ENCODE measurements at regions not wholly inside any gene's neighbourhood (a gene's known extent, or its start where the extent isn't known, plus 50 kb on each side); places are given as distances from the start of the nearest gene placed in this dataset.

GRCh38 chr1:108034396-108034795, 69.4 kb upstream of the VAV3 start:
- intact Hi-C loops (cut with DNase I) = no loop called here
- DNase-seq = no peak
- H3K9me3 ChIP-seq (ENCODE audit: control insufficient read depth, low read length) = no peaks in the 10 kb centered on the region
- no peak overlapping the region for H3K4me3 ChIP-seq (ENCODE audit: low read length in 2 of 2)
- WGBS, 2 donors = 0 to 11% methylated on average over 1 of the region's 1 CpG
- ATAC-seq (ENCODE audit: low FRiP score) = no peak
- no peaks in the 10 kb centered on the region for H3K36me3 ChIP-seq (ENCODE audit: control insufficient read depth in 1 of 2, insufficient read depth in 2 of 2, low read length in 1 of 2)
- no peaks in the 10 kb centered on the region for H3K27me3 ChIP-seq (ENCODE audit: control insufficient read depth in 1 of 2, insufficient read depth in 2 of 2, low read length in 1 of 2)
- H3K4me1 ChIP-seq (ENCODE audit: control insufficient read depth in 1 of 2, insufficient read depth in 2 of 2, low read length in 2 of 2) = no peaks in the 10 kb centered on the region
- H3K27ac ChIP-seq (ENCODE audit: low read depth in 1 of 2, low read length in 2 of 2) = no peak overlapping the region

GRCh38 chr1:108033550-108033951, 68.6 kb upstream of the VAV3 start:
- no peak for ATAC-seq (ENCODE audit: low FRiP score)
- Histone ChIP-seq H3K27ac (ENCODE audit: low read depth in 1 of 2, low read length in 2 of 2) (no peak overlapping the region), H3K4me1 (ENCODE audit: control insufficient read depth in 1 of 2, insufficient read depth in 2 of 2, low read length in 2 of 2) (no peaks in the 10 kb centered on the region), H3K9me3 (ENCODE audit: control insufficient read depth, low read length) (no peaks in the 10 kb centered on the region), H3K4me3 (ENCODE audit: low read length in 2 of 2) (no peak overlapping the region), H3K27me3 (ENCODE audit: control insufficient read depth in 1 of 2, insufficient read depth in 2 of 2, low read length in 1 of 2) (no peaks in the 10 kb centered on the region), H3K36me3 (ENCODE audit: control insufficient read depth in 1 of 2, insufficient read depth in 2 of 2, low read length in 1 of 2) (no peaks in the 10 kb centered on the region)
- intact Hi-C loops (cut with DNase I) = no loop called here
- 94 to 98% methylated on average over 2 of the region's 2 CpGs for WGBS, 2 donors
- no peak for DNase-seq

GRCh38 chr1:108028841-108029388, 63.9 kb upstream of the VAV3 start:
- H3K4me1 ChIP-seq (ENCODE audit: control insufficient read depth in 1 of 2, insufficient read depth in 2 of 2, low read length in 2 of 2) = no peaks in the 10 kb centered on the region
- ATAC-seq (ENCODE audit: low FRiP score) (no peak), DNase-seq (no peak)
- H3K9me3 ChIP-seq (ENCODE audit: control insufficient read depth, low read length) = no peaks in the 10 kb centered on the region
- no peak overlapping the region for H3K27ac ChIP-seq (ENCODE audit: low read depth in 1 of 2, low read length in 2 of 2)
- H3K4me3 ChIP-seq (ENCODE audit: low read length in 2 of 2) = no peak overlapping the region
- no peaks in the 10 kb centered on the region for H3K27me3 ChIP-seq (ENCODE audit: control insufficient read depth in 1 of 2, insufficient read depth in 2 of 2, low read length in 1 of 2)
- 45 to 50% methylated on average over 1 of the region's 1 CpG for WGBS, 2 donors
- H3K36me3 ChIP-seq (ENCODE audit: control insufficient read depth in 1 of 2, insufficient read depth in 2 of 2, low read length in 1 of 2) = no peaks in the 10 kb centered on the region
- intact Hi-C loops (cut with DNase I) = no loop called here

GRCh38 chr1:108027389-108027788, 62.4 kb upstream of the VAV3 start:
- no peaks in the 10 kb centered on the region for H3K4me1 ChIP-seq (ENCODE audit: control insufficient read depth in 1 of 2, insufficient read depth in 2 of 2, low read length in 2 of 2)
- DNase-seq (no peak), ATAC-seq (ENCODE audit: low FRiP score) (no peak)
- no peak overlapping the region for H3K4me3 ChIP-seq (ENCODE audit: low read length in 2 of 2)
- H3K27ac ChIP-seq (ENCODE audit: low read depth in 1 of 2, low read length in 2 of 2) = no peak overlapping the region
- H3K9me3 ChIP-seq (ENCODE audit: control insufficient read depth, low read length) = no peaks in the 10 kb centered on the region
- H3K27me3 ChIP-seq (ENCODE audit: control insufficient read depth in 1 of 2, insufficient read depth in 2 of 2, low read length in 1 of 2) = no peaks in the 10 kb centered on the region
- 31 to 48% methylated on average over 1 of the region's 1 CpG for WGBS, 2 donors
- intact Hi-C loops (cut with DNase I) = no loop called here
- no peaks in the 10 kb centered on the region for H3K36me3 ChIP-seq (ENCODE audit: control insufficient read depth in 1 of 2, insufficient read depth in 2 of 2, low read length in 1 of 2)

GRCh38 chr1:108017698-108018097, 52.7 kb upstream of the VAV3 start:
- no peaks in the 10 kb centered on the region for H3K27me3 ChIP-seq (ENCODE audit: control insufficient read depth in 1 of 2, insufficient read depth in 2 of 2, low read length in 1 of 2)
- no peak overlapping the region for H3K27ac ChIP-seq (ENCODE audit: low read depth in 1 of 2, low read length in 2 of 2)
- no peaks in the 10 kb centered on the region for H3K4me1 ChIP-seq (ENCODE audit: control insufficient read depth in 1 of 2, insufficient read depth in 2 of 2, low read length in 2 of 2)
- DNase-seq (no peak), ATAC-seq (ENCODE audit: low FRiP score) (no peak)
- 75 to 79% methylated on average over 1 of the region's 1 CpG for WGBS, 2 donors
- H3K4me3 ChIP-seq (ENCODE audit: low read length in 2 of 2) = no peak overlapping the region
- intact Hi-C loops (cut with DNase I) = no loop called here
- H3K9me3 ChIP-seq (ENCODE audit: control insufficient read depth, low read length) = no peaks in the 10 kb centered on the region
- H3K36me3 ChIP-seq (ENCODE audit: control insufficient read depth in 1 of 2, insufficient read depth in 2 of 2, low read length in 1 of 2) = no peaks in the 10 kb centered on the region

- intact Hi-C loops (cut with DNase I) = no loop called here
- no peaks in the 10 kb centered on the region for H3K36me3 ChIP-seq (ENCODE audit: control insufficient read depth in 1 of 2, insufficient read depth in 2 of 2, low read length in 1 of 2)
- ATAC-seq (ENCODE audit: low FRiP score) = no peak
- no peaks in the 10 kb centered on the region for H3K9me3 ChIP-seq (ENCODE audit: control insufficient read depth, low read length)
- no peaks in the 10 kb centered on the region for H3K4me1 ChIP-seq (ENCODE audit: control insufficient read depth in 1 of 2, insufficient read depth in 2 of 2, low read length in 2 of 2)
- DNase-seq = no peak
- WGBS, 2 donors = 14 to 19% methylated on average over 4 of the region's 4 CpGs
- H3K27ac ChIP-seq (ENCODE audit: low read depth in 1 of 2, low read length in 2 of 2) = no peak overlapping the region
- H3K27me3 ChIP-seq (ENCODE audit: control insufficient read depth in 1 of 2, insufficient read depth in 2 of 2, low read length in 1 of 2) = no peaks in the 10 kb centered on the region
- H3K4me3 ChIP-seq (ENCODE audit: low read length in 2 of 2) = no peak overlapping the region
These were observed 51.5 kb upstream of the VAV3 start for GRCh38 chr1:108016451-108016920.

All from aorta (tissue), 5 donors.